ENCODE measurements at regions not wholly inside any gene's neighbourhood (a gene's known extent, or its start where the extent isn't known, plus 50 kb on each side); places are given as distances from the start of the nearest gene placed in this dataset.

DNA sequence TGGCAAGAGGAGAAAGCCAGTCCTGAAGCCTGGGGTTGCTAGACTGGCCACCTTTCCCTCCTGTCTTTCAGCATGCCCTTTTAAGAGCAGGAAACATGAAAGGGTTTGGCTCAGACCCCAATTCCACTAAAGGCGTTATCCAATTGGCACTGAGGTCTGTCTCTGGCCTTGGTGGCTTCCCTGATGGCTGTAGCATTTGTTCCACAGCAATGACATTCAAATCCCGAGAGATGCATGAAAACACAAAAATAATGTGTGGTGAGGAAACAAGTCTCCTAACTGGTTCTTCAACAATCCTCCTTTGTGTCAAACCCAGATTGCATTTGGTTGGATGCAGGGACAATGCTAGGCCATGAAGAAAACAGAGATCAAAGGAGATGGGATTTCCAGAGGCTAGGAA is 56.5 kb upstream of the ADTRP start:
- POLR2A ChIA-PET = no interaction called here
- Mint-ChIP-seq H3K9me3 (ENCODE audit: unreplicated experiment) (peaks cover 10% of the 10 kb centered on the region), H3K4me3 (ENCODE audit: unreplicated experiment) (no peak overlapping the region), H3K36me3 (ENCODE audit: insufficient read depth, unreplicated experiment) (no peaks in the 10 kb centered on the region), H3K27me3 (ENCODE audit: insufficient read depth, unreplicated experiment) (no peaks in the 10 kb centered on the region), H3K27ac (ENCODE audit: unreplicated experiment) (no peak overlapping the region), H3K4me1 (ENCODE audit: low read depth, unreplicated experiment) (peaks cover 4% of the 10 kb centered on the region)
- Histone ChIP-seq H3K9me3 (no peaks in the 10 kb centered on the region), H3K36me3 (ENCODE audit: control insufficient read depth, insufficient read depth, low read length) (no peaks in the 10 kb centered on the region), H3K4me1 (no peaks in the 10 kb centered on the region), H3K27me3 (replicated peaks; ENCODE audit: control insufficient read depth, insufficient read depth, low read length) (no peaks in the 10 kb centered on the region), H3K4me3 (ENCODE audit: low read depth, low read length) (no peak overlapping the region)
- TF ChIP-seq, protein P1, sequence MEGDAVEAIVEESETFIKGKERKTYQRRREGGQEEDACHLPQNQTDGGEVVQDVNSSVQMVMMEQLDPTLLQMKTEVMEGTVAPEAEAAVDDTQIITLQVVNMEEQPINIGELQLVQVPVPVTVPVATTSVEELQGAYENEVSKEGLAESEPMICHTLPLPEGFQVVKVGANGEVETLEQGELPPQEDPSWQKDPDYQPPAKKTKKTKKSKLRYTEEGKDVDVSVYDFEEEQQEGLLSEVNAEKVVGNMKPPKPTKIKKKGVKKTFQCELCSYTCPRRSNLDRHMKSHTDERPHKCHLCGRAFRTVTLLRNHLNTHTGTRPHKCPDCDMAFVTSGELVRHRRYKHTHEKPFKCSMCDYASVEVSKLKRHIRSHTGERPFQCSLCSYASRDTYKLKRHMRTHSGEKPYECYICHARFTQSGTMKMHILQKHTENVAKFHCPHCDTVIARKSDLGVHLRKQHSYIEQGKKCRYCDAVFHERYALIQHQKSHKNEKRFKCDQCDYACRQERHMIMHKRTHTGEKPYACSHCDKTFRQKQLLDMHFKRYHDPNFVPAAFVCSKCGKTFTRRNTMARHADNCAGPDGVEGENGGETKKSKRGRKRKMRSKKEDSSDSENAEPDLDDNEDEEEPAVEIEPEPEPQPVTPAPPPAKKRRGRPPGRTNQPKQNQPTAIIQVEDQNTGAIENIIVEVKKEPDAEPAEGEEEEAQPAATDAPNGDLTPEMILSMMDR (IDR thresholded peaks at IDR 0.05; ENCODE audit: insufficient read depth in 1 of 2, low read depth in 1 of 2, low read length in 1 of 2, severe bottlenecking in 1 of 2, unreplicated experiment in 1 of 2) = no peak
- CTCF ChIA-PET = no interaction called here
- BruUV-seq (replicated peaks) = no TSS peak
- no peak for DNase-seq
- intact Hi-C loops (cut with micrococcal nuclease; ENCODE audit: unreplicated experiment) = no loop called here

DNA sequence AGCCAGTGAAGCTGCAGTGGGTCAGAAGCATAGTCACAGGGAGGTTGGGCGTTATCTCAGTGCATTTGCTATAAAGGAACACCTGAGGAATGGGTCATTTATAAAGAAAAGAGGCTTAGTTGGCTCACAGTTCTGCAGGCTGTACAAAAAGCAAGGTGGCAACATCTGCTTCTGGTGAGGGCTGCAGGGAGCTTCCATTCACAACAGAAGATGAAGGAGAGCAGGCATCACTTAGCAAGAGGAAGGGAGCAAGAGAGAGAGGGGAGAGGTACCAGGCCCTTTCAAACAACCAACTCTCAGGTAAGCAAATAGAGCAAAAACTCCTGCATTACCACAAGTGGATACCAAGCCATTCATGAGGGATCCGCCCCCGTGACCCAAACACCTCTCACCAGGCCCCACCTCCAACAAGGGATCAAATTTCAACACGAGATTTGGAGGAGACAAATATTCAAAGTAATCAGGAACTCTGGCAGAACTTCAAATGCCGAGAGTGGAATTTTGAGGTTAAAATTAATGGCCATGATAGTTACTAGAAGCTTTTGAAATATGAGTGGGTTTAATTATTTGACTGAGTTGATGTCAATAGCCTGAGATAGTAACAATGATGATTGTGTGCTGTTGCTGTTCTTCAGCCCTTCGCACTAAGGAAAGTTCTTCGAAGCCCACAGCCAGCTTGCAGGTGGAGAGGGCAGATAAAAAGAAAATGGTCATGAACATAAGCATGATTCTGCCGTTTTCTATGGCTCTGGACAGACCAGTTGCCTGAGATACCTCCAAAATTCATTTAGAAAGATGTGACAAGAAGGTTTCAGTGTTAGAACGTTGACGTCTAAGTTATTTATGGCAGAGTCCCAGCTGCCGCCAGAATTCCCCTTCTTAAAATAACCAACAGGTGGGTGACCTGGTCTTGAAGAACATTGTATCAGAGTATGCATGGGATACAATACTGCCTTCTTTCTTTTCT is 55.3 kb upstream of the ADTRP start:
- TF ChIP-seq, protein P1 (IDR thresholded peaks at IDR 0.05; ENCODE audit: insufficient read depth in 1 of 2, low read depth in 1 of 2, low read length in 1 of 2, severe bottlenecking in 1 of 2, unreplicated experiment in 1 of 2) = no peak
- H3K4me3 ChIP-seq (ENCODE audit: low read depth, low read length) = no peak overlapping the region
- H3K4me1 ChIP-seq = no peaks in the 10 kb centered on the region
- peaks cover 4% of the 10 kb centered on the region for H3K4me1 Mint-ChIP-seq (ENCODE audit: low read depth, unreplicated experiment)
- ChIA-PET POLR2A (no interaction called here), CTCF (interaction anchor here (0.5 kb wide), 1 partner anchor 39 kb away, joined by 3 read pairs; no protein-coding TSS in a partner anchor)
- peaks cover 10% of the 10 kb centered on the region for H3K9me3 Mint-ChIP-seq (ENCODE audit: unreplicated experiment)
- no peaks in the 10 kb centered on the region for H3K36me3 Mint-ChIP-seq (ENCODE audit: insufficient read depth, unreplicated experiment)
- H3K27ac Mint-ChIP-seq (ENCODE audit: unreplicated experiment) = no peak overlapping the region
- H3K9me3 ChIP-seq = no peaks in the 10 kb centered on the region
- no peak for DNase-seq
- no peaks in the 10 kb centered on the region for H3K27me3 Mint-ChIP-seq (ENCODE audit: insufficient read depth, unreplicated experiment)
- no peak overlapping the region for H3K4me3 Mint-ChIP-seq (ENCODE audit: unreplicated experiment)
- H3K36me3 ChIP-seq (ENCODE audit: control insufficient read depth, insufficient read depth, low read length) = no peaks in the 10 kb centered on the region
- intact Hi-C loops (cut with micrococcal nuclease; ENCODE audit: unreplicated experiment) = no loop called here
- no TSS peak for BruUV-seq (replicated peaks)
- no peaks in the 10 kb centered on the region for H3K27me3 ChIP-seq (replicated peaks; ENCODE audit: control insufficient read depth, insufficient read depth, low read length)

DNA sequence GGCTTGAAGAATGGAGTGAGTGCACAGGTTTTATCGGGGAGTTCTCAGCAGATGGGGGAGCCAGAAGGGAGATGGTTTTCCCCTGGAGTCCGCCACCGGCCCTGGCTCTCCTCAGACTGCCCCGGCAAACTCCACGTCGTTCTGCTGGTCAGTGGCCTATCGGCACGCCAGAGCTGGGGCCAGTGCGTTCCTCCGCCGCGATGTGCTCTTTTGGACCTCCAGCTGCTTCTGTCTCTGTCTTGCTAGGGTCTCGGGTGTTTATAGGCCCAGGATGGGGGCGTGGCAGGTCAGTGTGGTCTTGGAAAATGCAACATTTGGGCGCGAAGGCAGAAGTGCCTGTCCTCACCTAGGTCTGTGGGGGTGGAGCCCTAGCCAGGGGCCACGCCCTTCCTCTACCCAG is 53.0 kb upstream of the ADTRP start:
- Histone ChIP-seq H3K36me3 (ENCODE audit: control insufficient read depth, insufficient read depth, low read length) (no peaks in the 10 kb centered on the region), H3K4me3 (ENCODE audit: low read depth, low read length) (no peak overlapping the region), H3K4me1 (no peaks in the 10 kb centered on the region), H3K9me3 (no peaks in the 10 kb centered on the region), H3K27me3 (replicated peaks; ENCODE audit: control insufficient read depth, insufficient read depth, low read length) (no peaks in the 10 kb centered on the region)
- no peaks in the 10 kb centered on the region for H3K36me3 Mint-ChIP-seq (ENCODE audit: insufficient read depth, unreplicated experiment)
- no peak overlapping the region for H3K27ac Mint-ChIP-seq (ENCODE audit: unreplicated experiment)
- BruUV-seq (replicated peaks) = no TSS peak
- peaks cover 10% of the 10 kb centered on the region for H3K4me1 Mint-ChIP-seq (ENCODE audit: low read depth, unreplicated experiment)
- TF ChIP-seq, protein P1 (IDR thresholded peaks at IDR 0.05; ENCODE audit: insufficient read depth in 1 of 2, low read depth in 1 of 2, low read length in 1 of 2, severe bottlenecking in 1 of 2, unreplicated experiment in 1 of 2) = no peak
- DNase-seq = no peak
- H3K9me3 Mint-ChIP-seq (ENCODE audit: unreplicated experiment) = no peaks in the 10 kb centered on the region
- CTCF ChIA-PET = no interaction called here
- H3K4me3 Mint-ChIP-seq (ENCODE audit: unreplicated experiment) = no peak overlapping the region
- POLR2A ChIA-PET = no interaction called here
- intact Hi-C loops (cut with micrococcal nuclease; ENCODE audit: unreplicated experiment) = no loop called here
- H3K27me3 Mint-ChIP-seq (ENCODE audit: insufficient read depth, unreplicated experiment) = no peaks in the 10 kb centered on the region

All from Caco-2 (cell line).